ENCODE measurements at regions not wholly inside any gene's neighbourhood (a gene's known extent, or its start where the extent isn't known, plus 50 kb on each side); places are given as distances from the start of the nearest gene placed in this dataset.

DNA sequence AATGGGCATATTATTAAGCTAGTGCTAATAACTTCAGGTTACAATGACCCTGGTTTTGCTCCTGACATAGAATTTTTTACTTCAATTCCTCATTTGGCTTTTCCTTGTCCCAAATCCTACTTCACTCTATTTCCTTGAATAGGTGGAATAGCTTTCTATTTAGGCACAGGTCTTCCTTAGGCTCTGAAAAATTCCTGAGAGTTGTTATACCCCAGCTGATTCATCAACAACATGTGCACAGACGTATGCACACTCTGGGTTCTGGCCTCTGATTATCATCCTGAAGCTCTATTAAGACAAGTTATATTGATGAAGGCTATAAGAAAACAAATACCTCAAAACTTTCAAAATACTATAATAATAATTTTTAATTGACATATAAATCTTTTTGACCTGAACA is 172.4 kb downstream of the NTMT2 start:
- Histone ChIP-seq H3K9me3 (no peaks in the 10 kb centered on the region), H3K4me1 (no peaks in the 10 kb centered on the region), H3K27me3 (no peaks in the 10 kb centered on the region), H3K36me3 (no peaks in the 10 kb centered on the region), H3K27ac (no peak overlapping the region), H3K4me3 (no peak overlapping the region)
- 63 to 64% methylated on average over 1 of the region's 1 CpG for WGBS, 2 donors
- intact Hi-C loops (cut with DNase I) = no loop called here
- no peak for TF ChIP-seq POLR2A (IDR thresholded peaks at IDR 0.05)
- TF ChIP-seq, protein P1, sequence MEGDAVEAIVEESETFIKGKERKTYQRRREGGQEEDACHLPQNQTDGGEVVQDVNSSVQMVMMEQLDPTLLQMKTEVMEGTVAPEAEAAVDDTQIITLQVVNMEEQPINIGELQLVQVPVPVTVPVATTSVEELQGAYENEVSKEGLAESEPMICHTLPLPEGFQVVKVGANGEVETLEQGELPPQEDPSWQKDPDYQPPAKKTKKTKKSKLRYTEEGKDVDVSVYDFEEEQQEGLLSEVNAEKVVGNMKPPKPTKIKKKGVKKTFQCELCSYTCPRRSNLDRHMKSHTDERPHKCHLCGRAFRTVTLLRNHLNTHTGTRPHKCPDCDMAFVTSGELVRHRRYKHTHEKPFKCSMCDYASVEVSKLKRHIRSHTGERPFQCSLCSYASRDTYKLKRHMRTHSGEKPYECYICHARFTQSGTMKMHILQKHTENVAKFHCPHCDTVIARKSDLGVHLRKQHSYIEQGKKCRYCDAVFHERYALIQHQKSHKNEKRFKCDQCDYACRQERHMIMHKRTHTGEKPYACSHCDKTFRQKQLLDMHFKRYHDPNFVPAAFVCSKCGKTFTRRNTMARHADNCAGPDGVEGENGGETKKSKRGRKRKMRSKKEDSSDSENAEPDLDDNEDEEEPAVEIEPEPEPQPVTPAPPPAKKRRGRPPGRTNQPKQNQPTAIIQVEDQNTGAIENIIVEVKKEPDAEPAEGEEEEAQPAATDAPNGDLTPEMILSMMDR (IDR thresholded peaks at IDR 0.05) = no peak
- no peak for DNase-seq

GRCh38 chr1:170318736-170319135 is 173.0 kb downstream of the NTMT2 start:
- no peak overlapping the region for H3K4me3 ChIP-seq
- TF ChIP-seq, protein P1 (IDR thresholded peaks at IDR 0.05) = no peak
- TF ChIP-seq POLR2A (IDR thresholded peaks at IDR 0.05) = no peak
- no peaks in the 10 kb centered on the region for H3K27me3 ChIP-seq
- H3K4me1 ChIP-seq = no peaks in the 10 kb centered on the region
- intact Hi-C loops (cut with DNase I) = no loop called here
- no peak overlapping the region for H3K27ac ChIP-seq
- H3K9me3 ChIP-seq = no peaks in the 10 kb centered on the region
- H3K36me3 ChIP-seq = no peaks in the 10 kb centered on the region
- no peak for DNase-seq

DNA sequence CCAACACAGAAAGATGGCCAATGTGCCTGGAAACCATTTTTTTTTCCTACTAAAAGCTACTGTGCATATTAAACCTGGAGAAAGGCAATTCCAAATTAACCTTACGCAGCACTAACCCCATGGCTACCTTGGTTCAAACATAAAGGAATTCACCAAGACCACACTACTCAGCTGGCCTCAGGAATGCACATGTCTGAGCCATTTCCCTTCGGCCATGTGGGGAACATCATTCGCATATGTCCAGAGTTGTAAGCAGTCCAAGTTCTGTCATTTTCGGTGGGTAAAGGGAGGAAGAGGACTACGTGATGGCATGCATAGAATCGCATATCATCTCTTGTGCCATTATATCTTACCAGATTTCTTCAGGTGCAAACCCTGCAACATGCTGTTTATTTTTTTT is 175.4 kb downstream of the NTMT2 start:
- Histone ChIP-seq H3K27me3 (no peaks in the 10 kb centered on the region), H3K4me3 (no peak overlapping the region), H3K9me3 (no peaks in the 10 kb centered on the region), H3K36me3 (no peaks in the 10 kb centered on the region), H3K4me1 (no peaks in the 10 kb centered on the region), H3K27ac (no peak overlapping the region)
- 80 to 82% methylated on average over 6 of the region's 6 CpGs for WGBS, 2 donors
- DNase-seq = no peak
- intact Hi-C loops (cut with DNase I) = no loop called here
- TF ChIP-seq, protein P1 (IDR thresholded peaks at IDR 0.05) = no peak
- no peak for TF ChIP-seq POLR2A (IDR thresholded peaks at IDR 0.05)

DNA sequence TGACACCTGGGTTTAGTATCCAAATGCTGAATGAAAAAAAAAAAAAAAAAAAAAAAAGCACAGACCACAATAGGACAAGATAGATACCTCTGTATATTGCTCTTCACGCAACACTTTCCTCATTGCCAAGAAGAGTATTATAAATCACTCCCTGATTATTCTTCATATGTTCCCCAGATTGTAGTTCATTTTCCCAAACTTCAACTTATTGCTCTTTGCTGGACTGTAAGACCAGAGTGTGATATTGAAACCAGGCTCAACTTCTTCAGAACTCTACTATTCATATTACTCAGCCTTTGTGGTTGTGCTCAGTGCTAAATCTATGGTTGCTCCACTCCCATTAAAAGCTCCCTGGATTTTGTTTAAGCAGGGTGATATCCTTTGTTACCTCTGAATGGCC is 180.4 kb downstream of the NTMT2 start:
- Histone ChIP-seq H3K9me3 (no peaks in the 10 kb centered on the region), H3K36me3 (no peaks in the 10 kb centered on the region), H3K4me3 (no peak overlapping the region), H3K27ac (no peak overlapping the region), H3K27me3 (no peaks in the 10 kb centered on the region), H3K4me1 (no peaks in the 10 kb centered on the region)
- WGBS, 2 donors = 75 to 88% methylated on average over 1 of the region's 1 CpG
- TF ChIP-seq, protein P1 (IDR thresholded peaks at IDR 0.05) = no peak
- no peak for TF ChIP-seq POLR2A (IDR thresholded peaks at IDR 0.05)
- intact Hi-C loops (cut with DNase I) = no loop called here
- DNase-seq = no peak

DNA sequence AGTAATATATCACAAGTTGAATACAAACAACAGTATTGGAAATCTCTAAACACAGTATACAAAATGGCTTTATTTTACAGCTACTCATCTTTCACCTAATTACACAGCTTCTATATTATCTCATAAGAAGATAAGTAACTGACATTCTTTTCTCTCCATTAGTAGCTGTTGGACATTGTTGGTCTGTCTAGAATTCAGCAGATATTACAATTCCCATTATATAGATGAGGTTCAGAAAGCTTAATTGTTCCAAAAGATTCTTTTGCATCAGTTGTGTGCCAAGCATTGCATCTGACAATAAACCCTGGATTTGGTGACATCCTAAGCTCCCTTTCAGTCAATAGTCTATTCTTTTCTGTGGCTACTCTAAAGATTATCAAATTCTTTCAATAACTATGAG is 187.0 kb downstream of the NTMT2 start:
- Histone ChIP-seq H3K4me3 (no peak overlapping the region), H3K27me3 (no peaks in the 10 kb centered on the region), H3K27ac (no peak overlapping the region), H3K4me1 (no peaks in the 10 kb centered on the region), H3K36me3 (no peaks in the 10 kb centered on the region), H3K9me3 (no peaks in the 10 kb centered on the region)
- intact Hi-C loops (cut with DNase I) = no loop called here
- no peak for DNase-seq
- TF ChIP-seq, protein P1 (IDR thresholded peaks at IDR 0.05) = no peak
- TF ChIP-seq POLR2A (IDR thresholded peaks at IDR 0.05) = no peak
